Spleen (tissue), 7 donors: ENCODE measurements at regions not wholly inside any gene's neighbourhood (a gene's known extent, or its start where the extent isn't known, plus 50 kb on each side); places are given as distances from the start of the nearest gene placed in this dataset.

ENCODE experiments used
- POLR2AphosphoS5 ChIP-seq, 3 donors: sonication (generic); formaldehyde crosslinking; IDR thresholded peaks; one replicate each; pipeline ENCODE4 v1.5.1; 2017; ENCODE audit warnings: antibody characterized with exemption in 3 of 3
- TF ChIP-seq, protein P1 (sequence below), 11 experiments: fragments of 200-600 bp in 7 of 11; fragments of 450-650 bp in 4 of 11; sonication (generic) in 4 of 11; IDR thresholded peaks in 8 of 11; conservative IDR thresholded peaks in 3 of 11; 1 replicate in 7 of 11; 2 replicates in 4 of 11; pipeline versions ENCODE4 v1.4.0 to v1.8.0; 2016 to 2021; ENCODE audit warnings: antibody characterized with exemption in 11 of 11, inconsistent platforms in 4 of 11, mild to moderate bottlenecking in 1 of 11
- donor health status: DM: no; HTN: no; CAD: no; lungs with moderate emphysema.
- donor health status: DM: no; HTN: no; CAD: no.
- donor health status: DM: no; HTN: no; CAD: no.

DNA sequence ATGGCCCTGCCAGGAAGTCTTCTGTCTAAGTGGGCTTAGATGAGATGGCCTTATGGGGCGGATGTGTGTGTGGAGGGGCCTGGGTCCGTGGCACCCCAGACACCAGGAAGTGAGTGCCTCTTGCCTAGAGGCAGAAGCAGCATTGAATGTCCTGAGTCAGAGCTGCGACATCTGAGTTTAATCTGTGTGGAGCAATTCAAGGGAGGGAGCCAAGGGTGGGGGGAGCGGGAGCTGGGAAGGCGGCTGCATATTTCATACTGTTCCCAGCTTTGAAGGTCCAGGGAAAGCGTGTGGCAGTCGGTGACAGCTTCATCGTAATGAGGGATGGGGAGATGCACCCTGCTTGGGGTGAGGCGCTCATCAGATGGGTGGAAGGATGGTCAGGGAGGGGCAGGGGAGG lies 73.5 kb upstream of the THY1 start:
- TF ChIP-seq, protein P1, sequence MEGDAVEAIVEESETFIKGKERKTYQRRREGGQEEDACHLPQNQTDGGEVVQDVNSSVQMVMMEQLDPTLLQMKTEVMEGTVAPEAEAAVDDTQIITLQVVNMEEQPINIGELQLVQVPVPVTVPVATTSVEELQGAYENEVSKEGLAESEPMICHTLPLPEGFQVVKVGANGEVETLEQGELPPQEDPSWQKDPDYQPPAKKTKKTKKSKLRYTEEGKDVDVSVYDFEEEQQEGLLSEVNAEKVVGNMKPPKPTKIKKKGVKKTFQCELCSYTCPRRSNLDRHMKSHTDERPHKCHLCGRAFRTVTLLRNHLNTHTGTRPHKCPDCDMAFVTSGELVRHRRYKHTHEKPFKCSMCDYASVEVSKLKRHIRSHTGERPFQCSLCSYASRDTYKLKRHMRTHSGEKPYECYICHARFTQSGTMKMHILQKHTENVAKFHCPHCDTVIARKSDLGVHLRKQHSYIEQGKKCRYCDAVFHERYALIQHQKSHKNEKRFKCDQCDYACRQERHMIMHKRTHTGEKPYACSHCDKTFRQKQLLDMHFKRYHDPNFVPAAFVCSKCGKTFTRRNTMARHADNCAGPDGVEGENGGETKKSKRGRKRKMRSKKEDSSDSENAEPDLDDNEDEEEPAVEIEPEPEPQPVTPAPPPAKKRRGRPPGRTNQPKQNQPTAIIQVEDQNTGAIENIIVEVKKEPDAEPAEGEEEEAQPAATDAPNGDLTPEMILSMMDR (IDR thresholded peaks at IDR 0.05 in 8 of 11, conservative IDR thresholded peaks at IDR 0.05 in 3 of 11) = no peak
- TF ChIP-seq POLR2AphosphoS5 (IDR thresholded peaks at IDR 0.05) = no peak
